Spleen (tissue), 11 donors: ENCODE measurements at regions not wholly inside any gene's neighbourhood (a gene's known extent, or its start where the extent isn't known, plus 50 kb on each side); places are given as distances from the start of the nearest gene placed in this dataset.

ENCODE experiments used
- DNase-seq: peaks from one replicate; pipeline ENCODE4 v3.0.0-alpha.2; 2020
- H3K27ac ChIP-seq, 8 donors: fragments of 200-600 bp; sonication (generic) in 7 of 8; 1 replicate in 4 of 8; 2 replicates in 4 of 8; pipeline versions ENCODE4 v1.5.0 to v1.8.0; 2016 to 2021; ENCODE audit warnings: inconsistent platforms in 4 of 8, mild to moderate bottlenecking in 4 of 8, moderate library complexity in 1 of 8
- H3K27me3 ChIP-seq, 7 donors: fragments of 200-600 bp; sonication (generic) in 6 of 7; replicated peaks in 1 of 7; 1 replicate in 4 of 7; 2 replicates in 3 of 7; pipeline versions ENCODE4 v1.5.0 to v1.8.0; 2016 to 2021; ENCODE audit warnings: inconsistent platforms in 3 of 7, mild to moderate bottlenecking in 1 of 7
- H3K36me3 ChIP-seq, 6 donors: fragments of 200-600 bp; sonication (generic) in 5 of 6; 1 replicate in 4 of 6; 2 replicates in 2 of 6; pipeline versions ENCODE4 v1.5.0 to v1.8.0; 2016 to 2021; ENCODE audit warnings: inconsistent platforms in 2 of 6
- H3K4me1 ChIP-seq, 6 donors: fragments of 200-600 bp; sonication (generic) in 5 of 6; 1 replicate in 3 of 6; 2 replicates in 3 of 6; pipeline versions ENCODE4 v1.5.0 to v1.8.0; 2016 to 2021; ENCODE audit warnings: inconsistent platforms in 3 of 6
- H3K4me3 ChIP-seq, 8 donors: fragments of 200-600 bp; sonication (generic) in 7 of 8; 1 replicate in 4 of 8; 2 replicates in 4 of 8; pipeline versions ENCODE4 v1.5.0 to v1.8.0; 2016 to 2021; ENCODE audit warnings: inconsistent platforms in 4 of 8, mild to moderate bottlenecking in 4 of 8, moderate library complexity in 2 of 8
- H3K9me3 ChIP-seq, 8 donors: fragments of 200-600 bp; sonication (generic) in 7 of 8; 1 replicate in 4 of 8; 2 replicates in 4 of 8; pipeline versions ENCODE4 v1.5.0 to v1.8.0; 2016 to 2021; ENCODE audit warnings: inconsistent platforms in 4 of 8
- POLR2A ChIP-seq, 3 donors: fragments of 450-650 bp; IDR thresholded peaks; one replicate each; pipeline ENCODE4 v1.5.1; 2017; ENCODE audit warnings: antibody characterized with exemption in 3 of 3, mild to moderate bottlenecking in 1 of 3
- POLR2AphosphoS5 ChIP-seq, 3 donors: sonication (generic); formaldehyde crosslinking; IDR thresholded peaks; one replicate each; pipeline ENCODE4 v1.5.1; 2017; ENCODE audit warnings: antibody characterized with exemption in 3 of 3
- WGBS, 5 donors: extraction: QIAGEN DNeasy Blood & Tissue Kit in 3 of 5; methylation state at CpG; one replicate each; pipeline versions ENCODE4 v1.1.5 to v1.1.7; 2013 to 2018; 5-methylcytosine and 5-hydroxymethylcytosine counted together
- intact Hi-C: fragments of 100-400 bp; cut with DNase I; formaldehyde crosslinking; loops from one replicate; pipeline ENCODE4 v1.15.0; 2023; ENCODE audit warnings: low total_unique reads
- TF ChIP-seq, protein P1 (sequence below), 11 experiments: fragments of 200-600 bp in 7 of 11; fragments of 450-650 bp in 4 of 11; sonication (generic) in 4 of 11; IDR thresholded peaks in 8 of 11; conservative IDR thresholded peaks in 3 of 11; 1 replicate in 7 of 11; 2 replicates in 4 of 11; pipeline versions ENCODE4 v1.4.0 to v1.8.0; 2016 to 2021; ENCODE audit warnings: antibody characterized with exemption in 11 of 11, inconsistent platforms in 4 of 11, mild to moderate bottlenecking in 1 of 11
- donor health status: healthy with polysubstance abuse.
- donor health status: DM: no; HTN: no; CAD: no; lungs with moderate emphysema.
- donor health status: DM: no; HTN: no; CAD: no.
- donor health status: Bipolar disorder and iron deficiency.
- donor health status: healthy.
- donor health status: DM: no; HTN: no; CAD: no.
- donor health status: DM: yes; HTN: yes; CAD: no.

DNA sequence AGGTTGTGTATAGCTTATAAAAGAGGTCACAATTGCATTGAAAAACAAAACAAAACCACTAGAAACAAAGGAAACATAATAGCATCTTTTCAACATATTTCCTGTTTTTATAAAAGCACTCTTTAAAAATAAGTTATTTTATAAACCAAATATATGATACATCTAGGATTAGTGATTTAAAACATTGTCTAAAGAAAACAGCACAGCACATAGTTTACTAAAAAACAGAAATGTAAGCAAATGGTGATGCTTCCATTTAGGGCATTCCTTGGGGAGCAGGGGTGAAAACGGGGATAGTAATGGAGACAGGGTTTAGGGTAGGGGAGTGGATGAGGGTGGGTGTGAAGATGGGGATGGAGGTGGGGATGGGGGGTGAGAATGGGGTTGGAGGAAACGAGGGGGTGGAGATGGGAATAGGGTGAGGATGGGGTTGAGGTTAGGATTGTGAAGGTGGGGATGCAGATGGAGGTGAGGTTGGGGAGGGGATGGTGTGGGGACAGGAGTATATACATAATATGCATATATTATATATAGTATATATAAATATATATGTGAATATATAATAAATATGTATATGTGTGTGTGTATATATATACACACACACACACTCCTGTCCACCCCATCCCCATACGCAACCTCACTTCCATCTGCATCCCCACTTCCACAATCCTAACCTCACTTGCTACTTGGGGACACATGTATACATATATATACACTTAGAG is 1519.5 kb downstream of the CDH11 start:
- Histone ChIP-seq H3K36me3 (no peaks in the 10 kb centered on the region), H3K9me3 (peaks cover 0 to 12% (median 0%) of the 10 kb centered on the region in 8 donors), H3K4me3 (no peak overlapping the region), H3K27ac (no peak overlapping the region), H3K27me3 (no peaks in the 10 kb centered on the region), H3K4me1 (no peaks in the 10 kb centered on the region)
- intact Hi-C loops, result no loop called here
- TF ChIP-seq POLR2A (IDR thresholded peaks at IDR 0.05) (no peak), POLR2AphosphoS5 (IDR thresholded peaks at IDR 0.05) (no peak)
- TF ChIP-seq, protein P1, sequence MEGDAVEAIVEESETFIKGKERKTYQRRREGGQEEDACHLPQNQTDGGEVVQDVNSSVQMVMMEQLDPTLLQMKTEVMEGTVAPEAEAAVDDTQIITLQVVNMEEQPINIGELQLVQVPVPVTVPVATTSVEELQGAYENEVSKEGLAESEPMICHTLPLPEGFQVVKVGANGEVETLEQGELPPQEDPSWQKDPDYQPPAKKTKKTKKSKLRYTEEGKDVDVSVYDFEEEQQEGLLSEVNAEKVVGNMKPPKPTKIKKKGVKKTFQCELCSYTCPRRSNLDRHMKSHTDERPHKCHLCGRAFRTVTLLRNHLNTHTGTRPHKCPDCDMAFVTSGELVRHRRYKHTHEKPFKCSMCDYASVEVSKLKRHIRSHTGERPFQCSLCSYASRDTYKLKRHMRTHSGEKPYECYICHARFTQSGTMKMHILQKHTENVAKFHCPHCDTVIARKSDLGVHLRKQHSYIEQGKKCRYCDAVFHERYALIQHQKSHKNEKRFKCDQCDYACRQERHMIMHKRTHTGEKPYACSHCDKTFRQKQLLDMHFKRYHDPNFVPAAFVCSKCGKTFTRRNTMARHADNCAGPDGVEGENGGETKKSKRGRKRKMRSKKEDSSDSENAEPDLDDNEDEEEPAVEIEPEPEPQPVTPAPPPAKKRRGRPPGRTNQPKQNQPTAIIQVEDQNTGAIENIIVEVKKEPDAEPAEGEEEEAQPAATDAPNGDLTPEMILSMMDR (IDR thresholded peaks at IDR 0.05 in 8 of 11, conservative IDR thresholded peaks at IDR 0.05 in 3 of 11), result no peak
- 17 to 66% (median 59%) methylated on average over 3 of the region's 3 CpGs for WGBS, 5 donors
- DNase-seq, result no peak

DNA sequence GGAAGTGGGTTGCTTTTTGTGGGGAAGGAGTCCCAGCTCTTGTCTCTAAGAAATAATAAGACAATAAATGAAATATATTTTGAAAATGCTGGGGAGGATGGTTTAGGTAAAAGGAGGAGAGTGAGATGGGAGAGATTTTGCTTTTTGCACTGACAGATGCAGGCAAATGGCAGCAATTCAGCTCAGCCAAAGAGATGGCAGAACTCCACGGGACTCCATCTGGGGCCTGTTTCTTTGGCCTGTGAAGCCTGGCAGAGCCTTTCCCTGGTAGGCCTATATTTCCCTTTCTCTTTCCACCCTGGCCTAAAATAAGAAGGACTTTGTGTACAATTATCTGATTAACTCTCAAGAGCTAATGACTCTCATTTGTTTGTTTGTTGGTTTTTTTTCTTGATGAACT is 1525.1 kb downstream of the CDH11 start:
- Histone ChIP-seq H3K9me3 (peaks cover 0 to 7% (median 0%) of the 10 kb centered on the region in 8 donors), H3K27ac (no peak overlapping the region), H3K27me3 (no peaks in the 10 kb centered on the region), H3K4me3 (no peak overlapping the region), H3K4me1 (no peaks in the 10 kb centered on the region), H3K36me3 (no peaks in the 10 kb centered on the region)
- 51 to 80% (median 72%) methylated on average over 1 of the region's 1 CpG for WGBS, 5 donors
- no peak for TF ChIP-seq POLR2A (IDR thresholded peaks at IDR 0.05)
- no peak for TF ChIP-seq POLR2AphosphoS5 (IDR thresholded peaks at IDR 0.05)
- TF ChIP-seq, protein P1 (IDR thresholded peaks at IDR 0.05 in 8 of 11, conservative IDR thresholded peaks at IDR 0.05 in 3 of 11), result no peak
- intact Hi-C loops, result no loop called here
- DNase-seq, result no peak

DNA sequence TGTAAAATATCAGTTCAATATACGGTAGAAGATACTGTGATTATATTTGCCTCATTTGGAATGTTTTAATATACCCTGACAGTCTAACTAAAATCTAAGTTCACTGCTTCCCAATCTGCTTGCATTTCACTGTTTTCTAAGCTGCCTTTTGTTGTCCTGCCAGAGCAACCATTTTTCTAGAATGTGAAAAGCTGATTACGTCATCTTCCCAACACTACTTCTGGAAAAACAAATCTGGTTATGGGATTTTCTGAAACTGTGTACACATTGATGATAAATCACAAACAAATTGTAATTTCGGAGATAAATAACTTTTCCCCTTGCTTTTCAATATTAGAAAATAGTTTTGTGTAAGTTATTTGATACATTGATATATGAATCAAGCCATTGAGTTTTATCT is 1529.0 kb downstream of the CDH11 start:
- TF ChIP-seq POLR2A (IDR thresholded peaks at IDR 0.05) (no peak), POLR2AphosphoS5 (IDR thresholded peaks at IDR 0.05) (no peak)
- TF ChIP-seq, protein P1 (IDR thresholded peaks at IDR 0.05 in 8 of 11, conservative IDR thresholded peaks at IDR 0.05 in 3 of 11), result no peak
- no peak overlapping the region for H3K4me3 ChIP-seq
- H3K27ac ChIP-seq, result no peak overlapping the region
- intact Hi-C loops, result no loop called here
- H3K36me3 ChIP-seq, result no peaks in the 10 kb centered on the region
- no peaks in the 10 kb centered on the region for H3K4me1 ChIP-seq
- no peaks in the 10 kb centered on the region for H3K27me3 ChIP-seq
- H3K9me3 ChIP-seq, result peaks cover 0 to 19% (median 0%) of the 10 kb centered on the region in 8 donors
- WGBS, 5 donors, result 73 to 88% (median 77%) methylated on average over 3 of the region's 3 CpGs
- no peak for DNase-seq

DNA sequence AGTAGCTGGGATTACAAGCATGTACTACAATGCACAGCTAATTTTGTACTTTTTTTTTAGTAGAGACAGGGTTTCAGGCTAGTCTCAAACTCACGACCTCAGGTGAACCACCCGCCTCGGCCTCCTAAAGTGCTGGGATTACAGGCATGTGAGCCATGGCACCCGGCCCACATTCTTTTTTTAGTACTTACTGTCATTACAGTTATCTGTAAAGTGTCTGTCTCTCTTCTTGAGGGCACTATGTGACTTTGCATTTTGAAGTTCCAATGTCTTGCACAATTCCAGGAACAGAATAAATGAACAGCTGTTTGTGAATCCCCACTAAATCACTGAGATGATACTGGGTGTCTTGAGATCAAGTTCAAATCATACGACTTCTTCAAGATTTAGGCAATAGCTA is 1540.3 kb downstream of the CDH11 start:
- WGBS, 5 donors, result 70 to 76% (median 72%) methylated on average over 5 of the region's 5 CpGs
- Histone ChIP-seq H3K36me3 (no peaks in the 10 kb centered on the region), H3K9me3 (peaks cover 0 to 3% (median 0%) of the 10 kb centered on the region in 8 donors), H3K27me3 (no peaks in the 10 kb centered on the region), H3K4me3 (no peak overlapping the region), H3K27ac (no peak overlapping the region), H3K4me1 (no peaks in the 10 kb centered on the region)
- TF ChIP-seq, protein P1 (IDR thresholded peaks at IDR 0.05 in 8 of 11, conservative IDR thresholded peaks at IDR 0.05 in 3 of 11), result no peak
- TF ChIP-seq POLR2AphosphoS5 (IDR thresholded peaks at IDR 0.05) (no peak), POLR2A (IDR thresholded peaks at IDR 0.05) (no peak)
- intact Hi-C loops, result no loop called here
- DNase-seq, result no peak
